IPS-11a (cell line): ENCODE measurements at regions not wholly inside any gene's neighbourhood (a gene's known extent, or its start where the extent isn't known, plus 50 kb on each side); places are given as distances from the start of the nearest gene placed in this dataset.

Experiments
- H3K4me3 ChIP-seq: one replicate; pipeline ENCODE4 v1.5.1; 2013; ENCODE audit warnings: low read depth, low read length, control low read depth

GRCh38 chr2:120545521-120546047 lies 190.1 kb upstream of the GLI2 start:
- H3K4me3 ChIP-seq = no peak overlapping the region

GRCh38 chr2:120546048-120546864 lies 189.4 kb upstream of the GLI2 start:
- no peak overlapping the region for H3K4me3 ChIP-seq

GRCh38 chr2:120546865-120547390 lies 188.7 kb upstream of the GLI2 start:
- H3K4me3 ChIP-seq = no peak overlapping the region

- H3K4me3 ChIP-seq = no peak overlapping the region
Observed at GRCh38 chr2:120547662-120548061, 188.0 kb upstream of the GLI2 start.

GRCh38 chr2:120548627-120549608 lies 186.8 kb upstream of the GLI2 start:
- no peak overlapping the region for H3K4me3 ChIP-seq

DNA sequence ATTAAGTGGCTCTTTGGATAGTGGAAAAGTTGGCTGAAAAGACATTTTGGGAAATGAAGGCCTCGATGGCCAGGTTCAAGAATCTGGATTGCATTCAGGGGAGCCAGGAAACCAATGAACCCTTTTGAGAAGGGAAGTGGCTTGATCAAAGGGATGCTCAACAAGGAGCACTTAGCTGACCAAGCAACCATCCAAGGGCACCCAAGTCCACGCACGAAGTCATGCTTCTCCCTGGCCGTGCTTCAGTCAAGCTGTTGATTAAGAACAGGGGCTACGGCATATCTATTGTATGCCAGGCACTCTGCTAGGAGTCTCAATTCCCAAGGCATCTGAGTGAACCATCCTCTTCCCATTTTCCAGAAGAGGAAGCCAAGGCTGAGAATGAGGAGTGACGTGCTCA lies 185.8 kb upstream of the GLI2 start:
- H3K4me3 ChIP-seq = no peak overlapping the region

GRCh38 chr2:120550282-120550681 lies 185.4 kb upstream of the GLI2 start:
- H3K4me3 ChIP-seq = no peak overlapping the region

GRCh38 chr2:120550893-120551446 lies 184.7 kb upstream of the GLI2 start:
- H3K4me3 ChIP-seq = no peak overlapping the region

DNA sequence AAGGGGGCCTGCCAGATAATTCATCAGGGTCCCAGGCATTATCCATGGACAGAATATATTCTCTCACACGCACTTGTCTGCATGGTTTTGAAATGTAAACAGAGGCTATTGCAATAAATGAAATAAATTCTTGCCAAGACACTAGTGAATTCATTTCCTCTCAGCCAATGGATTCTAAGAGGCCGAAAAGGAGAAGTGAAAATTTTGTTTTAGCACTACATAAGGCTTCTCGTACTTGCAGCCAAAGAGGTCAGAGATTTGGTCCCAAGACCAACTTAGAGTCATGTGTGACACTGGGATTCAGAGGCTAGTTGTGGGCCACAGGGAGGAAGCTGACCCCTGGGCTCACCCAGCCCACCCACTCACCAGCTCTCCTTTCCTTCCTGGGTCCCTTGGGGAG lies 184.1 kb upstream of the GLI2 start:
- H3K4me3 ChIP-seq = no peak overlapping the region

GRCh38 chr2:120552079-120552478 lies 183.6 kb upstream of the GLI2 start:
- no peak overlapping the region for H3K4me3 ChIP-seq

DNA sequence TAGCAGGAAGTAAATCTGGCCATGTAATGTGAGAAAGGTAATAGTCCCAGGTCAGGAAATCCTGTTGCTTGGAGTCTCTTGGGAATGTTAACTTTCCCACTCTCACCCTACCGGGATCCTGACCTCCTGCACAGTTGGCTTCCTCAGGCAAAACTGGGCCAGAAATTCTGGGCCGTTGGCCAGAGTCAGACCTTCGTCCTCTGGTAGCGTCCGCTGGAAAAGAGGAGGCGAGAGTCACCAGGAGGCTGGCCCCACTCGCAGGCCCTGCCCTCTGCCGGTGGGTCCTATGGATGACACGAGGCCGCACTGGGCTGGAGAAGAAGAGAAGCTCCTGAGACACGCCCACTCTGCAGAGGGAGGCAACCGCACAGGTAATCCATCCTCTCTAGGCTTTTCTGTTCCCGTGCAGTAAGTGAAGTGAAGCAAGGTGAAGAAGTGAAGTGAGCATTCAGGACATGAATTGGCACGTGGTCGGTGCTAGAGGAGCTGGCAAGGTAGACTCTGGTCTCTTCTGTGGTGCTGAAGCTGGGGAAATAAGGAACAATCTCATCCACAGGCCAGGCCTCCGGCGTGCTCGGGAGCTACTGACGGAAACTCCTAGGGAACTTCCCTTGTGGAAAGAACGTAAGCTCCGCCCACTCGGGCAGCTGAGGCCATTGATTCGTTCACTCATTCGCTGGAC lies 182.7 kb upstream of the GLI2 start:
- H3K4me3 ChIP-seq = no peak overlapping the region

GRCh38 chr2:120554625-120555032 lies 181.0 kb upstream of the GLI2 start:
- no peak overlapping the region for H3K4me3 ChIP-seq

- H3K4me3 ChIP-seq = no peak overlapping the region
Observed at GRCh38 chr2:120555092-120555491, 180.6 kb upstream of the GLI2 start.

GRCh38 chr2:120556911-120557310 lies 178.8 kb upstream of the GLI2 start:
- no peak overlapping the region for H3K4me3 ChIP-seq

DNA sequence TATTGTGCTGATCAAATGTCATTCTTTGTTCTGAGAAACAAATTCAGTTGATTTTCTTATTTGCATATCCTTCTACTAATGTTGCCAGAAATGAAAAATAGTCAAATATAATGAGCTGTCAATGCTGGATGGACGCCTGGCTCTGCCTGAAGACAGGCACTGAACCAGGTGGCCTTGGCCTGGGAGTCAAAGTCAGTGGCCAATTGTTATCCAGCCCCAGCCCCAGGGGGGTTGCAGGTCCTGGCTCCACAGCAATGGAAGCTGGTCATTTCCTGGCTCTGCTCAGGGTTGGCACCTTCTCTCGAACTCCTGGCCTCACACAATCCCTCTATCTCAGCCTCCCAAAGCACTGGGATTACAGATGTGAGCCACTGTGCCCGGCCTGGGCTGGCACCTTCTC lies 176.8 kb upstream of the GLI2 start:
- no peak overlapping the region for H3K4me3 ChIP-seq

DNA sequence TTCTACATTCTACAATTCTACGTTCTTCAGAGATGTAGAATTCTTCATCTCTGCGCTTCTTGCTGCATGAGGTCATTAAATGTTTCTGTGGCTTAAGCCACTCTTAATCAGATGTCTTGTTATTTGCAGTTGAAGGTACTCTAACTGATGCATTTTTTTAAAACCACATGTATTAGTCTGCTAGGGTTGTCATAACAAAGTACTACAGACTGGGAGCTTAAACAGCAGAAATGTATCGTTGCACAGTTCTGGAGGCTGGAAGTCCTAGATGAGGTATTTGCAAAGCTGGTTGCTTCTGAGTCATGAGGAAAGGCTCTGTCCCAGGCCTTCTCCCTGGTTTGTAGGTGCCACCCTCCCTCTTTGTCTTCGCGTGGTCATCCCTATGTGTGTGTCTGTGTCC lies 176.3 kb upstream of the GLI2 start:
- H3K4me3 ChIP-seq = no peak overlapping the region

- H3K4me3 ChIP-seq = no peak overlapping the region
Observed at GRCh38 chr2:120560330-120560729, 175.3 kb upstream of the GLI2 start.

- no peak overlapping the region for H3K4me3 ChIP-seq
Observed at GRCh38 chr2:120561379-120562035, 174.2 kb upstream of the GLI2 start.

GRCh38 chr2:120562218-120563005 lies 173.3 kb upstream of the GLI2 start:
- H3K4me3 ChIP-seq = no peak overlapping the region
